ENCODE measurements at regions not wholly inside any gene's neighbourhood (a gene's known extent, or its start where the extent isn't known, plus 50 kb on each side); places are given as distances from the start of the nearest gene placed in this dataset.

GRCh38 chr6:146989860-146990259, 214.4 kb upstream of the STXBP5 start:
- TF ChIP-seq CTCF (IDR thresholded peaks at IDR 0.05) (no peak), POLR2AphosphoS5 (IDR thresholded peaks at IDR 0.05) (no peak), EP300 (IDR thresholded peaks at IDR 0.05) (no peak)
